Smooth muscle cell of the brain vasculature (primary cell): ENCODE measurements at regions not wholly inside any gene's neighbourhood (a gene's known extent, or its start where the extent isn't known, plus 50 kb on each side); places are given as distances from the start of the nearest gene placed in this dataset.

Source experiments
- DNase-seq: peaks from one replicate; pipeline ENCODE4 v3.0.0-alpha.2; 2012; ENCODE audit warnings: low read depth, low spot score

- no peak for DNase-seq
Observed at GRCh38 chr5:117094114-117094815, 519.6 kb upstream of the SEMA6A start.

GRCh38 chr5:117093653-117094052 lies 519.0 kb upstream of the SEMA6A start:
- DNase-seq: no peak

GRCh38 chr5:117089001-117089400 lies 514.4 kb upstream of the SEMA6A start:
- DNase-seq: no peak

GRCh38 chr5:117088176-117088575 lies 513.6 kb upstream of the SEMA6A start:
- no peak for DNase-seq

- DNase-seq: no peak
Observed at GRCh38 chr5:117084067-117084466, 509.4 kb upstream of the SEMA6A start.

GRCh38 chr5:117082977-117083376 lies 508.4 kb upstream of the SEMA6A start:
- DNase-seq: no peak

- no peak for DNase-seq
Observed at GRCh38 chr5:117077142-117077541, 502.5 kb upstream of the SEMA6A start.

- DNase-seq: no peak
Observed at GRCh38 chr5:117072439-117072838, 497.8 kb upstream of the SEMA6A start.

GRCh38 chr5:117065800-117066199 lies 491.2 kb upstream of the SEMA6A start:
- DNase-seq: no peak

- DNase-seq: no peak
Observed at GRCh38 chr5:117065161-117065560, 490.5 kb upstream of the SEMA6A start.

- no peak for DNase-seq
Observed at GRCh38 chr5:117060099-117060498, 485.5 kb upstream of the SEMA6A start.

GRCh38 chr5:117058740-117059139 lies 484.1 kb upstream of the SEMA6A start:
- no peak for DNase-seq

GRCh38 chr5:117055517-117055916 lies 480.9 kb upstream of the SEMA6A start:
- DNase-seq: no peak

GRCh38 chr5:117054911-117055310 lies 480.3 kb upstream of the SEMA6A start:
- DNase-seq: no peak

- DNase-seq: no peak
Observed at GRCh38 chr5:117054141-117054540, 479.5 kb upstream of the SEMA6A start.

GRCh38 chr5:117041926-117042595 lies 467.4 kb upstream of the SEMA6A start:
- no peak for DNase-seq

GRCh38 chr5:117039035-117039434 lies 464.4 kb upstream of the SEMA6A start:
- DNase-seq: no peak

- DNase-seq: no peak
Observed at GRCh38 chr5:117027384-117027783, 452.8 kb upstream of the SEMA6A start.

GRCh38 chr5:117020999-117021398 lies 446.4 kb upstream of the SEMA6A start:
- DNase-seq: no peak

- no peak for DNase-seq
Observed at GRCh38 chr5:117013280-117013877, 438.8 kb upstream of the SEMA6A start.

GRCh38 chr5:117010574-117010973 lies 436.0 kb upstream of the SEMA6A start:
- DNase-seq: no peak

GRCh38 chr5:116998024-116998423 lies 423.4 kb upstream of the SEMA6A start:
- no peak for DNase-seq

- DNase-seq: no peak
Observed at GRCh38 chr5:116992681-116993080, 418.1 kb upstream of the SEMA6A start.
